ENCODE measurements at regions not wholly inside any gene's neighbourhood (a gene's known extent, or its start where the extent isn't known, plus 50 kb on each side); places are given as distances from the start of the nearest gene placed in this dataset.

DNA sequence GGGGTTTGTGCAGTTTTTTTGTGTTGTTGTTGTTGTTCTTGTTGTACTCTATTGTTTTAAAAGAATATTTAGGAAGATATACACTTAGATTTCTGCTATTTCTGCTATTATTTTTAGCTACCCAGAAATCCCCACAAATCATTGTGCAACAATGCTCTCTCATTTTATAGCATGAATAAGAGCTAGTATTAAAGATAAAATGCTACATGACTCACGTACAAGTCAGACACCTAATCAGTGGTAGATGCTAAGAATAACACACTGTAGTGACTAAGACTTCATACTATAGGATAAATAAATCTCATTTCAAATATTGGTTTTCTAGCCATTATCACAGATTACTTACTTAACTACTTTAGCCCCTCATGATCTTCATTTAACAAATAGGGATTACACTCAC, 920.5 kb downstream of the KCNMA1 start:
- TF ChIP-seq, protein P1, sequence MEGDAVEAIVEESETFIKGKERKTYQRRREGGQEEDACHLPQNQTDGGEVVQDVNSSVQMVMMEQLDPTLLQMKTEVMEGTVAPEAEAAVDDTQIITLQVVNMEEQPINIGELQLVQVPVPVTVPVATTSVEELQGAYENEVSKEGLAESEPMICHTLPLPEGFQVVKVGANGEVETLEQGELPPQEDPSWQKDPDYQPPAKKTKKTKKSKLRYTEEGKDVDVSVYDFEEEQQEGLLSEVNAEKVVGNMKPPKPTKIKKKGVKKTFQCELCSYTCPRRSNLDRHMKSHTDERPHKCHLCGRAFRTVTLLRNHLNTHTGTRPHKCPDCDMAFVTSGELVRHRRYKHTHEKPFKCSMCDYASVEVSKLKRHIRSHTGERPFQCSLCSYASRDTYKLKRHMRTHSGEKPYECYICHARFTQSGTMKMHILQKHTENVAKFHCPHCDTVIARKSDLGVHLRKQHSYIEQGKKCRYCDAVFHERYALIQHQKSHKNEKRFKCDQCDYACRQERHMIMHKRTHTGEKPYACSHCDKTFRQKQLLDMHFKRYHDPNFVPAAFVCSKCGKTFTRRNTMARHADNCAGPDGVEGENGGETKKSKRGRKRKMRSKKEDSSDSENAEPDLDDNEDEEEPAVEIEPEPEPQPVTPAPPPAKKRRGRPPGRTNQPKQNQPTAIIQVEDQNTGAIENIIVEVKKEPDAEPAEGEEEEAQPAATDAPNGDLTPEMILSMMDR (IDR thresholded peaks at IDR 0.05) = no peak
- TF ChIP-seq POLR2A (IDR thresholded peaks at IDR 0.05) = no peak

Measured in testis (tissue), 2 donors.